ENCODE measurements at regions not wholly inside any gene's neighbourhood (a gene's known extent, or its start where the extent isn't known, plus 50 kb on each side); places are given as distances from the start of the nearest gene placed in this dataset.

DNA sequence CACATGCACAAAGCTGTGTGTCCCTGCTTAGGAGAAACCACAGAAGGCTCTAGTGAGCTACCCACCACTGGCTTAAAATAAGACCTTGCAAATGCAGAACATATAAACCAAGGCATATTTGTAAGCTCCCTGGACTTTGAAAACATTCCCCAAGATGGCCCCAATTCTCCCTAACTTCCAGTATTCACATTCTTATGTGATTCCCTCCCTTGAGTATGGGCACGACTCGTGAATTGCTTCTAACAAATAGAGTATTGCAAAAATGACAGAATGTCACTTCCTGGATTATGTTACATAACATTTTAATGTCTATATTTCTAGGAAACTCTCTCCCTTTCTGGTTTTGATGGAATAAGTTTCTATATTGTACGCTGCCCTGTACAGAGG lies 131.8 kb upstream of the MCTP2 start:
- TF ChIP-seq, protein P1, sequence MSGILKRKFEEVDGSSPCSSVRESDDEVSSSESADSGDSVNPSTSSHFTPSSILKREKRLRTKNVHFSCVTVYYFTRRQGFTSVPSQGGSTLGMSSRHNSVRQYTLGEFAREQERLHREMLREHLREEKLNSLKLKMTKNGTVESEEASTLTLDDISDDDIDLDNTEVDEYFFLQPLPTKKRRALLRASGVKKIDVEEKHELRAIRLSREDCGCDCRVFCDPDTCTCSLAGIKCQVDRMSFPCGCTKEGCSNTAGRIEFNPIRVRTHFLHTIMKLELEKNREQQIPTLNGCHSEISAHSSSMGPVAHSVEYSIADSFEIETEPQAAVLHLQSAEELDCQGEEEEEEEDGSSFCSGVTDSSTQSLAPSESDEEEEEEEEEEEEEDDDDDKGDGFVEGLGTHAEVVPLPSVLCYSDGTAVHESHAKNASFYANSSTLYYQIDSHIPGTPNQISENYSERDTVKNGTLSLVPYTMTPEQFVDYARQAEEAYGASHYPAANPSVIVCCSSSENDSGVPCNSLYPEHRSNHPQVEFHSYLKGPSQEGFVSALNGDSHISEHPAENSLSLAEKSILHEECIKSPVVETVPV (CRISPR knock-in tag; IDR thresholded peaks at IDR 0.05): no peak
- TF ChIP-seq ZFP30 (CRISPR knock-in tag; IDR thresholded peaks at IDR 0.05) (no peak), OSR1 (CRISPR knock-in tag; IDR thresholded peaks at IDR 0.05) (no peak), PPARA (CRISPR knock-in tag; IDR thresholded peaks at IDR 0.05; ENCODE audit: borderline replicate concordance) (no peak), TCF4 (CRISPR knock-in tag; IDR thresholded peaks at IDR 0.05; ENCODE audit: borderline replicate concordance) (no peak), GLIS3 (CRISPR knock-in tag; IDR thresholded peaks at IDR 0.05) (no peak), ISL1 (CRISPR knock-in tag; IDR thresholded peaks at IDR 0.05) (no peak), ZC3H10 (CRISPR knock-in tag; IDR thresholded peaks at IDR 0.05) (no peak)
- TF ChIP-seq, protein P2, sequence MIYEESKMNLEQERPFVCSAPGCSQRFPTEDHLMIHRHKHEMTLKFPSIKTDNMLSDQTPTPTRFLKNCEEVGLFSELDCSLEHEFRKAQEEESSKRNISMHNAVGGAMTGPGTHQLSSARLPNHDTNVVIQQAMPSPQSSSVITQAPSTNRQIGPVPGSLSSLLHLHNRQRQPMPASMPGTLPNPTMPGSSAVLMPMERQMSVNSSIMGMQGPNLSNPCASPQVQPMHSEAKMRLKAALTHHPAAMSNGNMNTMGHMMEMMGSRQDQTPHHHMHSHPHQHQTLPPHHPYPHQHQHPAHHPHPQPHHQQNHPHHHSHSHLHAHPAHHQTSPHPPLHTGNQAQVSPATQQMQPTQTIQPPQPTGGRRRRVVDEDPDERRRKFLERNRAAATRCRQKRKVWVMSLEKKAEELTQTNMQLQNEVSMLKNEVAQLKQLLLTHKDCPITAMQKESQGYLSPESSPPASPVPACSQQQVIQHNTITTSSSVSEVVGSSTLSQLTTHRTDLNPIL (CRISPR knock-in tag; IDR thresholded peaks at IDR 0.05; ENCODE audit: low read depth): no peak
- no peak for ATAC-seq

DNA sequence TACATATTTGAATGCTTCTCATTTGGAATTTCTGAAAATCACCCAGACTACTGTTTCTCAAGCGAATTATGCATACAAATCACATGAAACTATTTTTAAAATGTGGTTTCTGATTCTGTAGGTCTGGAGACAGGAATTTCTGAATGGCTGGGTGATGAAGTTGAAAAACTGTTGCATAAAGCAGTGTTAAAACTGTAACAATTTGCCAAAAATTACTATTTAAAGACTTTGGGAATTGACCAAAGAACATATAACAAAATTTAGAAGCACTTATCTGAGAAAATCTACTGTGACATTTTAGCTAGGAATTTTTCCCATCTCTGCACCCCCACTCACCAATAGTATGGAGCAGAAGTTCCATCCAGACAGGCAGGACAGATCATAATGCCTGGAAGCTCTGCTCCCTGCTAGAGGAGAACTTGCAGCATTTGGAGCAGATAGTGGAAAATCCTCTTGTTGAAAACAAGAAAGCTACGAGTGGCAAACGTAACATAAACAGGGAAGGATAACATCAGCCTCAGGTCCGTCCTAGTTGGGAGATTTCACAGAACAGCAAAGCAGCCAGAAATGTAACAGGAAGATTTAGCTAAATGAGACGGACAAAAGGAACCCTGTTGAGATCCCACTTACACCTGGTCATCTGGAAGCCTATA lies 132.3 kb upstream of the MCTP2 start:
- ATAC-seq: no peak
- TF ChIP-seq, protein P3, sequence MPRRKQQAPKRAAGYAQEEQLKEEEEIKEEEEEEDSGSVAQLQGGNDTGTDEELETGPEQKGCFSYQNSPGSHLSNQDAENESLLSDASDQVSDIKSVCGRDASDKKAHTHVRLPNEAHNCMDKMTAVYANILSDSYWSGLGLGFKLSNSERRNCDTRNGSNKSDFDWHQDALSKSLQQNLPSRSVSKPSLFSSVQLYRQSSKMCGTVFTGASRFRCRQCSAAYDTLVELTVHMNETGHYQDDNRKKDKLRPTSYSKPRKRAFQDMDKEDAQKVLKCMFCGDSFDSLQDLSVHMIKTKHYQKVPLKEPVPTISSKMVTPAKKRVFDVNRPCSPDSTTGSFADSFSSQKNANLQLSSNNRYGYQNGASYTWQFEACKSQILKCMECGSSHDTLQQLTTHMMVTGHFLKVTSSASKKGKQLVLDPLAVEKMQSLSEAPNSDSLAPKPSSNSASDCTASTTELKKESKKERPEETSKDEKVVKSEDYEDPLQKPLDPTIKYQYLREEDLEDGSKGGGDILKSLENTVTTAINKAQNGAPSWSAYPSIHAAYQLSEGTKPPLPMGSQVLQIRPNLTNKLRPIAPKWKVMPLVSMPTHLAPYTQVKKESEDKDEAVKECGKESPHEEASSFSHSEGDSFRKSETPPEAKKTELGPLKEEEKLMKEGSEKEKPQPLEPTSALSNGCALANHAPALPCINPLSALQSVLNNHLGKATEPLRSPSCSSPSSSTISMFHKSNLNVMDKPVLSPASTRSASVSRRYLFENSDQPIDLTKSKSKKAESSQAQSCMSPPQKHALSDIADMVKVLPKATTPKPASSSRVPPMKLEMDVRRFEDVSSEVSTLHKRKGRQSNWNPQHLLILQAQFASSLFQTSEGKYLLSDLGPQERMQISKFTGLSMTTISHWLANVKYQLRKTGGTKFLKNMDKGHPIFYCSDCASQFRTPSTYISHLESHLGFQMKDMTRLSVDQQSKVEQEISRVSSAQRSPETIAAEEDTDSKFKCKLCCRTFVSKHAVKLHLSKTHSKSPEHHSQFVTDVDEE (CRISPR knock-in tag; IDR thresholded peaks at IDR 0.05): no peak
- TF ChIP-seq ESRRG (CRISPR knock-in tag; IDR thresholded peaks at IDR 0.05) (no peak), TCF4 (CRISPR knock-in tag; IDR thresholded peaks at IDR 0.05; ENCODE audit: borderline replicate concordance) (no peak), TOX (CRISPR knock-in tag; IDR thresholded peaks at IDR 0.05; ENCODE audit: borderline replicate concordance) (no peak)

DNA sequence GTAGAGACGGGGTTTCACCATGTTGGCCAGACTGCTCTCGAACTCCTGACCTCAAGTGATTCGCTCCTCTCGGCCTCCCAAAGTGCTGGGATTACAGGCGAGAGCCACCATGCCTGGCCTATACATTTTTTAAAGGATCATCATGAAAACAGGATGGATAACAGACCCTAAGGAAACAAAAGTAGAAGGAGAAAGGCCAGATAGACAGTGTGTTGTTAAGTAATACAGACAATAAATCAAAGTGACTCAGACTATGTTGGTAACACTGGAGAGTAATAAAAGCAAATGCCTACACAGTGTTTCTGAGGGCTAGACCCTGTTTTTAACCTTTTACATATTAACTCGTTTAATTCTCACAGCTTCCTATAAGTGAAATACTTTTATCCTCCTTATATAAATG lies 133.8 kb upstream of the MCTP2 start:
- ATAC-seq: no peak
- TF ChIP-seq GLIS3 (CRISPR knock-in tag; IDR thresholded peaks at IDR 0.05) (no peak), TOX (CRISPR knock-in tag; IDR thresholded peaks at IDR 0.05; ENCODE audit: borderline replicate concordance) (no peak), ZNF8 (CRISPR knock-in tag; IDR thresholded peaks at IDR 0.05) (no peak), ESRRG (CRISPR knock-in tag; IDR thresholded peaks at IDR 0.05) (no peak), ZFP30 (CRISPR knock-in tag; IDR thresholded peaks at IDR 0.05) (no peak), ARNTL (CRISPR knock-in tag; IDR thresholded peaks at IDR 0.05; ENCODE audit: borderline replicate concordance, low read depth) (no peak), OSR1 (CRISPR knock-in tag; IDR thresholded peaks at IDR 0.05) (no peak), ZFP3 (CRISPR knock-in tag; IDR thresholded peaks at IDR 0.05) (no peak), PPARA (CRISPR knock-in tag; IDR thresholded peaks at IDR 0.05; ENCODE audit: borderline replicate concordance) (no peak), TCF4 (CRISPR knock-in tag; IDR thresholded peaks at IDR 0.05; ENCODE audit: borderline replicate concordance) (no peak), BACH2 (CRISPR knock-in tag; IDR thresholded peaks at IDR 0.05; ENCODE audit: borderline replicate concordance) (no peak), CSDC2 (CRISPR knock-in tag; IDR thresholded peaks at IDR 0.05) (no peak), ZNF70 (CRISPR knock-in tag; IDR thresholded peaks at IDR 0.05) (no peak), ZC3H10 (CRISPR knock-in tag; IDR thresholded peaks at IDR 0.05) (no peak), ZNF565 (CRISPR knock-in tag; conservative IDR thresholded peaks at IDR 0.05; ENCODE audit: low read depth) (no peak), ISL1 (CRISPR knock-in tag; IDR thresholded peaks at IDR 0.05) (no peak)
- TF ChIP-seq, protein P4, sequence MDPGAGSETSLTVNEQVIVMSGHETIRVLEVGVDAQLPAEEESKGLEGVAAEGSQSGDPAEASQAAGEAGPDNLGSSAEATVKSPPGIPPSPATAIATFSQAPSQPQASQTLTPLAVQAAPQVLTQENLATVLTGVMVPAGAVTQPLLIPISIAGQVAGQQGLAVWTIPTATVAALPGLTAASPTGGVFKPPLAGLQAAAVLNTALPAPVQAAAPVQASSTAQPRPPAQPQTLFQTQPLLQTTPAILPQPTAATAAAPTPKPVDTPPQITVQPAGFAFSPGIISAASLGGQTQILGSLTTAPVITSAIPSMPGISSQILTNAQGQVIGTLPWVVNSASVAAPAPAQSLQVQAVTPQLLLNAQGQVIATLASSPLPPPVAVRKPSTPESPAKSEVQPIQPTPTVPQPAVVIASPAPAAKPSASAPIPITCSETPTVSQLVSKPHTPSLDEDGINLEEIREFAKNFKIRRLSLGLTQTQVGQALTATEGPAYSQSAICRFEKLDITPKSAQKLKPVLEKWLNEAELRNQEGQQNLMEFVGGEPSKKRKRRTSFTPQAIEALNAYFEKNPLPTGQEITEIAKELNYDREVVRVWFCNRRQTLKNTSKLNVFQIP (CRISPR knock-in tag; IDR thresholded peaks at IDR 0.05; ENCODE audit: borderline replicate concordance, low read depth): no peak
- TF ChIP-seq, protein P1 (CRISPR knock-in tag; IDR thresholded peaks at IDR 0.05): no peak
- TF ChIP-seq, protein P5, sequence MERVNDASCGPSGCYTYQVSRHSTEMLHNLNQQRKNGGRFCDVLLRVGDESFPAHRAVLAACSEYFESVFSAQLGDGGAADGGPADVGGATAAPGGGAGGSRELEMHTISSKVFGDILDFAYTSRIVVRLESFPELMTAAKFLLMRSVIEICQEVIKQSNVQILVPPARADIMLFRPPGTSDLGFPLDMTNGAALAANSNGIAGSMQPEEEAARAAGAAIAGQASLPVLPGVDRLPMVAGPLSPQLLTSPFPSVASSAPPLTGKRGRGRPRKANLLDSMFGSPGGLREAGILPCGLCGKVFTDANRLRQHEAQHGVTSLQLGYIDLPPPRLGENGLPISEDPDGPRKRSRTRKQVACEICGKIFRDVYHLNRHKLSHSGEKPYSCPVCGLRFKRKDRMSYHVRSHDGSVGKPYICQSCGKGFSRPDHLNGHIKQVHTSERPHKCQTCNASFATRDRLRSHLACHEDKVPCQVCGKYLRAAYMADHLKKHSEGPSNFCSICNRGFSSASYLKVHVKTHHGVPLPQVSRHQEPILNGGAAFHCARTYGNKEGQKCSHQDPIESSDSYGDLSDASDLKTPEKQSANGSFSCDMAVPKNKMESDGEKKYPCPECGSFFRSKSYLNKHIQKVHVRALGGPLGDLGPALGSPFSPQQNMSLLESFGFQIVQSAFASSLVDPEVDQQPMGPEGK (CRISPR knock-in tag; IDR thresholded peaks at IDR 0.05; ENCODE audit: borderline replicate concordance): no peak
- TF ChIP-seq, protein P3 (CRISPR knock-in tag; IDR thresholded peaks at IDR 0.05): no peak
